ENCODE measurements at regions not wholly inside any gene's neighbourhood (a gene's known extent, or its start where the extent isn't known, plus 50 kb on each side); places are given as distances from the start of the nearest gene placed in this dataset.
A peak's percentile ranks its signal among the peaks of the same experiment; 100 is the strongest.
"Not testable (repeated sequence)": the region's sequence is repeated elsewhere in the genome, so short reads cannot be mapped to it uniquely, and the experiment has no call there.

GRCh38 chr19:28457620-28458019 is 755.3 kb downstream of the UQCRFS1 start:
- DNase-seq: no peak

GRCh38 chr19:28456708-28457320 is 756.1 kb downstream of the UQCRFS1 start:
- DNase-seq: no peak

GRCh38 chr19:28456252-28456651 is 756.7 kb downstream of the UQCRFS1 start:
- no peak for DNase-seq

GRCh38 chr19:28454083-28454482 is 758.9 kb downstream of the UQCRFS1 start:
- DNase-seq: no peak

GRCh38 chr19:28453420-28453819 is 759.5 kb downstream of the UQCRFS1 start:
- DNase-seq: no peak

- no peak for DNase-seq
These were observed 763.1 kb downstream of the UQCRFS1 start for GRCh38 chr19:28449803-28450202.

- DNase-seq: no peak
These were observed 766.4 kb downstream of the UQCRFS1 start for GRCh38 chr19:28446511-28446910.

- DNase-seq: no peak
These were observed 767.1 kb downstream of the UQCRFS1 start for GRCh38 chr19:28445826-28446225.

GRCh38 chr19:28444362-28444761 is 768.6 kb downstream of the UQCRFS1 start:
- DNase-seq: no peak

GRCh38 chr19:28443361-28443760 is 769.6 kb downstream of the UQCRFS1 start:
- no peak for DNase-seq

- peak; percentile 36 for DNase-seq
These were observed 775.3 kb downstream of the UQCRFS1 start for GRCh38 chr19:28437390-28438346.

- no peak for DNase-seq
These were observed 776.6 kb downstream of the UQCRFS1 start for GRCh38 chr19:28436320-28436719.

GRCh38 chr19:28435551-28436271 is 777.2 kb downstream of the UQCRFS1 start:
- no peak for DNase-seq

- not testable (repeated sequence) for DNase-seq
These were observed 778.2 kb downstream of the UQCRFS1 start for GRCh38 chr19:28434794-28435193.

GRCh38 chr19:28434365-28434764 is 778.6 kb downstream of the UQCRFS1 start:
- DNase-seq: not testable (repeated sequence)

GRCh38 chr19:28433166-28433565 is 779.8 kb downstream of the UQCRFS1 start:
- not testable (repeated sequence) for DNase-seq

- DNase-seq: no peak
These were observed 782.7 kb downstream of the UQCRFS1 start for GRCh38 chr19:28430214-28430613.

GRCh38 chr19:28429356-28429755 is 783.6 kb downstream of the UQCRFS1 start:
- no peak for DNase-seq

GRCh38 chr19:28428663-28429348 is 784.1 kb downstream of the UQCRFS1 start:
- no peak for DNase-seq

GRCh38 chr19:28427376-28428083 is 785.4 kb downstream of the UQCRFS1 start:
- DNase-seq: no peak

- DNase-seq: no peak
These were observed 786.2 kb downstream of the UQCRFS1 start for GRCh38 chr19:28426730-28427225.
